ENCODE measurements at regions not wholly inside any gene's neighbourhood (a gene's known extent, or its start where the extent isn't known, plus 50 kb on each side); places are given as distances from the start of the nearest gene placed in this dataset.

DNA sequence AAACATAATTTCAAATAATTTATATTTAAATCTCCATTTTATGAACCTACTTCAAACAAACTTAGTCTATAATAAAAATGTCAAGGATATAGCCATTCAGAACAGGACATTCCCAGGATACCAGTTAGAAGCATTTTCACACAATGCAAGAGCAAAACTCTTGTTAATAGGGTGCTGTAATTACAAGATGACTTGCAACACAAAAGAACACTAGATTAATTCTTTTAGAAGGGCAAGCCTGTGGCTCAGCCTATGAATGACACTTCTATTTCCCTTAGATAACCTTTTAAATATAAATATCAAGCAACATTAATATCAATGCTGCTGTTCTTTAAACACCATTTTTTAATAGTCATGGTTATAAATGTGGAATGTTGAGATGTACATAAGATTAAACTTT lies 157.9 kb upstream of the SCN7A start:
- H3K4me3 ChIP-seq (ENCODE audit: insufficient read depth, low read depth, low read length) = no peak overlapping the region
- no peak overlapping the region for H3K9ac ChIP-seq (ENCODE audit: low read depth, low read length)
- H3K9me1 ChIP-seq (ENCODE audit: insufficient read depth, low read length) = no peaks in the 10 kb centered on the region
- H3K23ac ChIP-seq (ENCODE audit: low read depth, low read length) = no peak overlapping the region
- H3K9me3 ChIP-seq (ENCODE audit: control insufficient read depth, insufficient read depth, low read length) = no peaks in the 10 kb centered on the region
- no TSS peak for BruUV-seq (replicated peaks)
- H3K79me1 ChIP-seq (ENCODE audit: low read depth in 1 of 2, low read length in 2 of 2) = no peaks in the 10 kb centered on the region
- H3K4ac ChIP-seq (ENCODE audit: low read depth, low read length) = no peak overlapping the region
- H2AK9ac ChIP-seq (replicated peaks; ENCODE audit: low read depth, low read length, poor library complexity) = no peak overlapping the region
- no peak overlapping the region for H2AFZ ChIP-seq (replicated peaks; ENCODE audit: low read length, poor library complexity)
- no peaks in the 10 kb centered on the region for H3K36me3 ChIP-seq (ENCODE audit: control insufficient read depth, insufficient read depth, low read length)
- intact Hi-C loops (cut with micrococcal nuclease) (no loop called here), in situ Hi-C loops (cut with MboI; ENCODE audit: low sequenced_read_pairs) (no loop called here), dilution Hi-C loops (cut with HindIII; ENCODE audit: low sequenced_read_pairs, unreplicated experiment) (no loop called here)
- no peak overlapping the region for H2AK5ac ChIP-seq (ENCODE audit: low read depth, low read length)
- H2BK120ac ChIP-seq (ENCODE audit: low read depth, low read length) = no peak overlapping the region
- H4K91ac ChIP-seq (ENCODE audit: insufficient read depth, low read depth, low read length) = no peak overlapping the region
- H3K56ac ChIP-seq (ENCODE audit: extremely low read depth, insufficient read depth, low read length) = no peak overlapping the region
- TF ChIP-seq NFE2L2 (IDR thresholded peaks at IDR 0.05; ENCODE audit: low read depth, low read length) (no peak), POLR2A (IDR thresholded peaks at IDR 0.05; ENCODE audit: low read depth, low read length) (no peak), SMC3 (IDR thresholded peaks at IDR 0.05; ENCODE audit: low read depth, low read length) (no peak), MAFK (IDR thresholded peaks at IDR 0.05; ENCODE audit: low read depth, low read length) (no peak), RFX5 (IDR thresholded peaks at IDR 0.05; ENCODE audit: low read depth, low read length) (no peak), CEBPB (IDR thresholded peaks at IDR 0.05; ENCODE audit: low read depth, low read length) (no peak), FOS (IDR thresholded peaks at IDR 0.05; ENCODE audit: low read depth, low read length) (no peak), RCOR1 (IDR thresholded peaks at IDR 0.05; ENCODE audit: insufficient replicate concordance, low read length) (no peak)
- TF ChIP-seq, protein P1, sequence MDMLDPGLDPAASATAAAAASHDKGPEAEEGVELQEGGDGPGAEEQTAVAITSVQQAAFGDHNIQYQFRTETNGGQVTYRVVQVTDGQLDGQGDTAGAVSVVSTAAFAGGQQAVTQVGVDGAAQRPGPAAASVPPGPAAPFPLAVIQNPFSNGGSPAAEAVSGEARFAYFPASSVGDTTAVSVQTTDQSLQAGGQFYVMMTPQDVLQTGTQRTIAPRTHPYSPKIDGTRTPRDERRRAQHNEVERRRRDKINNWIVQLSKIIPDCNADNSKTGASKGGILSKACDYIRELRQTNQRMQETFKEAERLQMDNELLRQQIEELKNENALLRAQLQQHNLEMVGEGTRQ (IDR thresholded peaks at IDR 0.05; ENCODE audit: low read depth, low read length) = no peak
- no peak overlapping the region for H2BK15ac ChIP-seq (ENCODE audit: low read depth, low read length)
- no peaks in the 10 kb centered on the region for H4K20me1 ChIP-seq (ENCODE audit: insufficient read depth, low read length)
- H2BK20ac ChIP-seq (ENCODE audit: low read depth, low read length) = no peak overlapping the region
- no peak overlapping the region for H2BK5ac ChIP-seq (ENCODE audit: low read depth, low read length, poor library complexity, severe bottlenecking)
- no peak for DNase-seq
- POLR2A ChIA-PET (ENCODE audit: unreplicated experiment) = no interaction called here
- H3K18ac ChIP-seq (ENCODE audit: low read depth, low read length) = no peak overlapping the region
- no peak overlapping the region for H3K4me2 ChIP-seq (ENCODE audit: low read depth, low read length)
- no peak overlapping the region for H3K27ac ChIP-seq (ENCODE audit: insufficient read depth, low read length)
- no peak for ATAC-seq (ENCODE audit: low read depth)
- no peak overlapping the region for H4K8ac ChIP-seq (ENCODE audit: low read depth in 2 of 2, low read length in 2 of 2)
- no peaks in the 10 kb centered on the region; the same call in 1 of the 2 replicates for H3K4me1 ChIP-seq (ENCODE audit: control insufficient read depth, insufficient read depth, low read length)
- H3K14ac ChIP-seq (replicated peaks; ENCODE audit: low read depth, low read length) = no peak overlapping the region
- no peaks in the 10 kb centered on the region for H3K27me3 ChIP-seq (ENCODE audit: control insufficient read depth, insufficient read depth, low read length)
- H4K5ac ChIP-seq (ENCODE audit: low read depth, low read length) = no peak overlapping the region
- CTCF ChIA-PET = no interaction called here
